Endothelial cell of umbilical vein (primary cell): ENCODE measurements at regions not wholly inside any gene's neighbourhood (a gene's known extent, or its start where the extent isn't known, plus 50 kb on each side); places are given as distances from the start of the nearest gene placed in this dataset.

Experiments
- BruUV-seq: library from RNA; stranded (reverse); fragments of 400-500 nt; replicated peaks from 2 replicates; lab custom pipeline; 2021; lab: Mats Ljungman, UMichigan
- CTCF ChIA-PET: fragments of 300-600, 350-600 bp; sonication (Branson Sonifier 250); formaldehyde crosslinking; loops from one replicate; lab custom pipeline; 2021; ENCODE audit warnings: antibody characterized with exemption, inconsistent platforms; lab: Charles Lee
- POLR2A ChIA-PET: fragments of 300-600, 350-600 bp; sonication (Branson Sonifier 250); formaldehyde crosslinking; loops from one replicate; lab custom pipeline; 2021; ENCODE audit warnings: antibody characterized with exemption, inconsistent platforms; lab: Charles Lee
- DNase-seq: peaks from one replicate; pipeline ENCODE4 v3.0.0-alpha.2; 2011; ENCODE audit warnings: low read depth, low spot score
- FAIRE-seq: peaks from 2 replicates; lab custom pipeline; 2011; peaks lifted over from hg19 to GRCh38; lab: Jason Lieb, UNC
- H2AFZ ChIP-seq: 2 replicates; pipeline ENCODE4 v1.6.0; 2012; ENCODE audit warnings: low read depth, low read length, control low read depth, inconsistent platforms
- H3K27ac ChIP-seq: 2 replicates; pipeline ENCODE4 v1.5.1; 2011; ENCODE audit warnings: low read depth, mild to moderate bottlenecking, control low read depth, low read length, moderate library complexity; ENCODE audit not compliant: insufficient read depth
- H3K27me3 ChIP-seq, 2 experiments: 2 replicates each; pipeline versions ENCODE4 v1.6.0 to v1.6.1; 2011; ENCODE audit warnings: low read length in 2 of 2, mixed read lengths in 1 of 2; ENCODE audit not compliant: control insufficient read depth in 2 of 2, insufficient read depth in 2 of 2
- H3K36me3 ChIP-seq, 2 experiments: 2 replicates in 1 of 2; 3 replicates in 1 of 2; pipeline ENCODE4 v1.5.1; 2011; ENCODE audit warnings: low read length in 2 of 2, mild to moderate bottlenecking in 1 of 2, moderate library complexity in 1 of 2; ENCODE audit not compliant: control insufficient read depth in 2 of 2, insufficient read depth in 2 of 2; ENCODE audit errors: extremely low read depth in 1 of 2
- H3K4me1 ChIP-seq: 3 replicates; pipeline ENCODE4 v1.5.1; 2011; ENCODE audit warnings: mild to moderate bottlenecking, low read length; ENCODE audit not compliant: control insufficient read depth, insufficient read depth; ENCODE audit errors: extremely low read depth
- H3K4me2 ChIP-seq: 2 replicates; pipeline ENCODE4 v1.6.1; 2011; ENCODE audit warnings: low read length, control low read depth, mixed read lengths; ENCODE audit not compliant: insufficient read depth
- H3K4me3 ChIP-seq, 3 experiments: fragments of 200-600 bp in 1 of 3; sonication (generic), shearing (Covaris generic) in 1 of 3; replicated peaks in 1 of 3; 2 replicates each; pipeline ENCODE4 v1.5.1; 2011 to 2016; ENCODE audit warnings: control low read depth in 3 of 3, low read length in 3 of 3, mild to moderate bottlenecking in 2 of 3, inconsistent platforms in 1 of 3, low read depth in 1 of 3, moderate library complexity in 1 of 3; ENCODE audit not compliant: insufficient read depth in 1 of 3
- H3K79me2 ChIP-seq: 2 replicates; pipeline ENCODE4 v1.6.0; 2012; ENCODE audit warnings: low read length, inconsistent platforms; ENCODE audit not compliant: control insufficient read depth, insufficient read depth
- H3K9ac ChIP-seq: replicated peaks from 2 replicates; pipeline ENCODE3; 2011; ENCODE audit warnings: low read length, control low read depth; ENCODE audit not compliant: insufficient read depth; ENCODE audit errors: extremely low read depth
- H3K9me1 ChIP-seq: replicated peaks from 3 replicates; pipeline ENCODE4 v1.6.0; 2011; ENCODE audit warnings: mild to moderate bottlenecking, low read length; ENCODE audit not compliant: control insufficient read depth, insufficient read depth; ENCODE audit errors: extremely low read depth
- H3K9me3 ChIP-seq: replicated peaks from 2 replicates; pipeline ENCODE4 v1.5.1; 2012; ENCODE audit warnings: low read length, inconsistent platforms; ENCODE audit not compliant: control insufficient read depth, insufficient read depth
- H4K20me1 ChIP-seq: replicated peaks from 2 replicates; pipeline ENCODE3; 2011; ENCODE audit warnings: mild to moderate bottlenecking, low read length; ENCODE audit not compliant: control insufficient read depth, insufficient read depth; ENCODE audit errors: extremely low read depth
- FOS ChIP-seq: IDR thresholded peaks from 2 replicates; pipeline ENCODE4 v1.6.1; 2011; ENCODE audit warnings: mild to moderate bottlenecking, low read length, moderate library complexity, borderline replicate concordance; ENCODE audit not compliant: insufficient read depth
- GATA2 ChIP-seq: IDR thresholded peaks from 2 replicates; pipeline ENCODE4 v1.7.0; 2011; ENCODE audit warnings: low read depth, mild to moderate bottlenecking, moderate library complexity, mixed read lengths, low read length; ENCODE audit not compliant: insufficient read length, insufficient read depth
- MYC ChIP-seq: IDR thresholded peaks from one replicate; pipeline ENCODE4 v1.6.1; 2011; ENCODE audit warnings: mild to moderate bottlenecking, low read depth, low read length
- POLR2A ChIP-seq: IDR thresholded peaks from 2 replicates; pipeline ENCODE4 v1.6.1; 2012; ENCODE audit warnings: low read depth, mild to moderate bottlenecking, control low read depth, low read length
- dilution Hi-C: fragments of 300-500 bp; cut with MboI; formaldehyde crosslinking; loops from one replicate; pipeline ENCODE4 v1.15.0; 2019; ENCODE audit warnings: low sequenced_read_pairs; ENCODE audit not compliant: extremely low pct_ligation_motif_present
- intact Hi-C: fragments of 100-400 bp; cut with micrococcal nuclease; formaldehyde crosslinking; loops from one replicate; pipeline ENCODE4 v1.10.0; 2022
- TF ChIP-seq, protein P1 (sequence below), 2 donors: IDR thresholded peaks; 1 replicate in 1 of 2; 2 replicates in 1 of 2; pipeline ENCODE4 v1.5.1; 2011; ENCODE audit warnings: low read length in 2 of 2, mild to moderate bottlenecking in 2 of 2, moderate library complexity in 2 of 2, control low read depth in 1 of 2, inconsistent platforms in 1 of 2, low read depth in 1 of 2; ENCODE audit not compliant: insufficient read depth in 1 of 2; ENCODE audit errors: extremely low read depth in 1 of 2
- TF ChIP-seq, protein P2 (sequence below): IDR thresholded peaks from 2 replicates; pipeline ENCODE4 v1.6.1; 2011; ENCODE audit not compliant: insufficient read depth, insufficient read length

DNA sequence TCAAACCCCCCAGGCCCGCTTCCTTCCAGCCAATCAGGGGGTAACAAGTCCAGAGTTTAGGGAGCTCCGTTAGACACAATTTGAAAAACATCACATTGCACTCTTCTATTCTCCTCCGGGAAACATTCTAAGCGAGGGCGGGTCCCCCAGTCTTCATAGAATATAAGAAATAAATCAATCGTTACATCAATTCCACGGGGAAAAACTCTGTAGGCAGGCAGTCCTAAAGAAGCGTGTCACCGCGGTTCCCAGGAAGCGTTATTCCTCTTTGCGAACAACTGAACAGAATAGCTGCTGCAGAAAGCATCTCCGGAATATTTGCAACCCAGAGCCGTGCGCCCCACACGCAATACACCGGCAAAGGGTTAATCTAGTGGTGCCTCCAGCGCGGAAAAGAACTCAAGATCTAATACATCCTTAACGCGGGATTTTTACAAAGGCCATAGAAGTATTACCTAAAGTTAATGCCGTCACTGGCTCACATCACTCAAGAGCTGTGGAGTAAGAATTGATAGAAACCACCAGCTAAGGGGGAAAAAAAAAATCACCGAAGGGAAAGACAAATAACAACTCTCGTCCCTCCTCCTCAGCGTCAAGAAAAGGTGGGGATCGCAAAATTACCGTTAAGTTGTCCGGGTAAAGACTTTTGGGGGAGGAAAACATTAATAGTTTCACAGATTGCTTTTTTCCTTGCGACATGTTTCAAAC, 65.1 kb downstream of the KCNRG start:
- Histone ChIP-seq H3K4me2 (peak overlapping the region; percentile 98), H3K79me2 (peaks cover 88% of the 10 kb centered on the region), H4K20me1 (no peaks in the 10 kb centered on the region), H3K9me1 (no peaks in the 10 kb centered on the region), H3K9ac (peak overlapping the region; percentile 97), H3K27me3 (no peaks in the 10 kb centered on the region), H2AFZ (peak overlapping the region; percentile 54), H3K4me1 (peaks cover 31% of the 10 kb centered on the region), H3K36me3 (no peaks in the 10 kb centered on the region), H3K9me3 (no peaks in the 10 kb centered on the region), H3K4me3 (peak overlapping the region; percentile 86 to 99 (median 95)), H3K27ac (peak overlapping the region; percentile 88)
- dilution Hi-C loops, result no loop called here
- TF ChIP-seq MYC, result no peak
- TF ChIP-seq, protein P1, sequence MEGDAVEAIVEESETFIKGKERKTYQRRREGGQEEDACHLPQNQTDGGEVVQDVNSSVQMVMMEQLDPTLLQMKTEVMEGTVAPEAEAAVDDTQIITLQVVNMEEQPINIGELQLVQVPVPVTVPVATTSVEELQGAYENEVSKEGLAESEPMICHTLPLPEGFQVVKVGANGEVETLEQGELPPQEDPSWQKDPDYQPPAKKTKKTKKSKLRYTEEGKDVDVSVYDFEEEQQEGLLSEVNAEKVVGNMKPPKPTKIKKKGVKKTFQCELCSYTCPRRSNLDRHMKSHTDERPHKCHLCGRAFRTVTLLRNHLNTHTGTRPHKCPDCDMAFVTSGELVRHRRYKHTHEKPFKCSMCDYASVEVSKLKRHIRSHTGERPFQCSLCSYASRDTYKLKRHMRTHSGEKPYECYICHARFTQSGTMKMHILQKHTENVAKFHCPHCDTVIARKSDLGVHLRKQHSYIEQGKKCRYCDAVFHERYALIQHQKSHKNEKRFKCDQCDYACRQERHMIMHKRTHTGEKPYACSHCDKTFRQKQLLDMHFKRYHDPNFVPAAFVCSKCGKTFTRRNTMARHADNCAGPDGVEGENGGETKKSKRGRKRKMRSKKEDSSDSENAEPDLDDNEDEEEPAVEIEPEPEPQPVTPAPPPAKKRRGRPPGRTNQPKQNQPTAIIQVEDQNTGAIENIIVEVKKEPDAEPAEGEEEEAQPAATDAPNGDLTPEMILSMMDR (IDR thresholded peaks at IDR 0.05; ENCODE audit: extremely low read depth in 1 of 2, insufficient read depth in 1 of 2, low read depth in 1 of 2, low read length in 2 of 2), result no peak
- TF ChIP-seq, protein P2, sequence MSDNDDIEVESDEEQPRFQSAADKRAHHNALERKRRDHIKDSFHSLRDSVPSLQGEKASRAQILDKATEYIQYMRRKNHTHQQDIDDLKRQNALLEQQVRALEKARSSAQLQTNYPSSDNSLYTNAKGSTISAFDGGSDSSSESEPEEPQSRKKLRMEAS, result no peak
- no peak for TF ChIP-seq POLR2A
- no peak for TF ChIP-seq FOS
- TF ChIP-seq GATA2, result no peak
- BruUV-seq, result TSS peak; percentile 38
- FAIRE-seq, result no peak
- intact Hi-C loops, result loop anchor here (5.0 to 10.0 kb wide), 3 partner anchors 254 to 537 kb away; no protein-coding TSS in a partner anchor
- ChIA-PET POLR2A (interaction anchor here (1.3 to 1.6 kb wide), 2 partner anchors 44 to 83 kb away, joined by 3 to 4 read pairs; no protein-coding TSS in a partner anchor), CTCF (interaction anchor here (1.0 to 11.4 kb wide), 8 partner anchors 10 to 989 kb away, joined by 3 to 133 read pairs (median 22); partner anchors contain the start of gene TRIM13)
- DNase-seq, result peak; percentile 63
